Upper lobe of right lung (tissue), 1 donor: ENCODE measurements at regions not wholly inside any gene's neighbourhood (a gene's known extent, or its start where the extent isn't known, plus 50 kb on each side); places are given as distances from the start of the nearest gene placed in this dataset.

Source experiments
- ATAC-seq: fragments of 200-7000 bp; cut with Tn5 transposase; one replicate; pipeline ENCODE4 v1.9.1; 2020; ENCODE audit warnings: mild to moderate bottlenecking, moderate library complexity
- DNase-seq: peaks from one replicate; pipeline ENCODE4 v3.0.0-alpha.2; 2020
- H3K27ac ChIP-seq: fragments of 200-600 bp; one replicate; pipeline ENCODE4 v1.8.0; 2022
- H3K27me3 ChIP-seq: fragments of 200-600 bp; one replicate; pipeline ENCODE4 v1.8.0; 2022; ENCODE audit warnings: mild to moderate bottlenecking
- H3K36me3 ChIP-seq: fragments of 200-600 bp; one replicate; pipeline ENCODE4 v1.8.0; 2022
- H3K4me1 ChIP-seq: fragments of 200-600 bp; one replicate; pipeline ENCODE4 v1.8.0; 2022
- H3K4me3 ChIP-seq: fragments of 200-600 bp; one replicate; pipeline ENCODE4 v1.8.0; 2022; ENCODE audit warnings: mild to moderate bottlenecking
- H3K9me3 ChIP-seq: fragments of 200-600 bp; one replicate; pipeline ENCODE4 v1.8.0; 2022
- CTCF ChIP-seq: fragments of 200-600 bp; IDR thresholded peaks from one replicate; pipeline ENCODE4 v1.8.0; 2022; ENCODE audit warnings: antibody characterized with exemption
- intact Hi-C: fragments of 100-400 bp; cut with DNase I; formaldehyde crosslinking; loops from one replicate; pipeline ENCODE4 v1.11.0; 2022
- donor health status: DM: no; HTN: yes; CAD: no; lungs with severe emphysema.

- TF ChIP-seq CTCF = no peak
- ATAC-seq = no peak
Observed at GRCh38 chr5:128876569-128877382, 88.5 kb upstream of the SLC27A6 start.

GRCh38 chr5:128877476-128877875 is 87.8 kb upstream of the SLC27A6 start:
- no peaks in the 10 kb centered on the region for H3K4me1 ChIP-seq
- H3K27me3 ChIP-seq = no peaks in the 10 kb centered on the region
- TF ChIP-seq CTCF = no peak
- H3K9me3 ChIP-seq = no peaks in the 10 kb centered on the region
- intact Hi-C loops = no loop called here
- DNase-seq (no peak), ATAC-seq (no peak)
- no peak overlapping the region for H3K27ac ChIP-seq
- no peak overlapping the region for H3K4me3 ChIP-seq
- no peaks in the 10 kb centered on the region for H3K36me3 ChIP-seq

More at GRCh38 chr5:128876569-128877382, 88.5 kb upstream of the SLC27A6 start:
- H3K4me3 ChIP-seq = no peak overlapping the region
- no peaks in the 10 kb centered on the region for H3K4me1 ChIP-seq
- no peak overlapping the region for H3K27ac ChIP-seq
- intact Hi-C loops = no loop called here
- DNase-seq = no peak
- H3K9me3 ChIP-seq = no peaks in the 10 kb centered on the region
- H3K36me3 ChIP-seq = no peaks in the 10 kb centered on the region
- no peaks in the 10 kb centered on the region for H3K27me3 ChIP-seq

- H3K9me3 ChIP-seq = no peaks in the 10 kb centered on the region
- no peak overlapping the region for H3K4me3 ChIP-seq
- H3K27me3 ChIP-seq = no peaks in the 10 kb centered on the region
- no peaks in the 10 kb centered on the region for H3K4me1 ChIP-seq
- ATAC-seq = no peak
- no peak for DNase-seq
- no peak overlapping the region for H3K27ac ChIP-seq
- no peak for TF ChIP-seq CTCF
- no peaks in the 10 kb centered on the region for H3K36me3 ChIP-seq
- intact Hi-C loops = no loop called here
Observed at GRCh38 chr5:128881502-128882018, 83.7 kb upstream of the SLC27A6 start.

- DNase-seq (no peak), ATAC-seq (peak; percentile 78)
- Histone ChIP-seq H3K36me3 (no peaks in the 10 kb centered on the region), H3K27ac (no peak overlapping the region), H3K4me3 (no peak overlapping the region), H3K9me3 (no peaks in the 10 kb centered on the region), H3K27me3 (no peaks in the 10 kb centered on the region), H3K4me1 (no peaks in the 10 kb centered on the region)
- no peak for TF ChIP-seq CTCF
- intact Hi-C loops = no loop called here
Observed at GRCh38 chr5:128885649-128886255, 79.5 kb upstream of the SLC27A6 start.

GRCh38 chr5:128895122-128895521 is 70.2 kb upstream of the SLC27A6 start:
- no peaks in the 10 kb centered on the region for H3K9me3 ChIP-seq
- no peaks in the 10 kb centered on the region for H3K4me1 ChIP-seq
- H3K36me3 ChIP-seq = no peaks in the 10 kb centered on the region
- no peak for TF ChIP-seq CTCF
- no peak for DNase-seq
- H3K4me3 ChIP-seq = no peak overlapping the region
- intact Hi-C loops = no loop called here
- H3K27ac ChIP-seq = no peak overlapping the region
- no peak for ATAC-seq
- H3K27me3 ChIP-seq = no peaks in the 10 kb centered on the region
